ENCODE measurements at regions not wholly inside any gene's neighbourhood (a gene's known extent, or its start where the extent isn't known, plus 50 kb on each side); places are given as distances from the start of the nearest gene placed in this dataset.

DNA sequence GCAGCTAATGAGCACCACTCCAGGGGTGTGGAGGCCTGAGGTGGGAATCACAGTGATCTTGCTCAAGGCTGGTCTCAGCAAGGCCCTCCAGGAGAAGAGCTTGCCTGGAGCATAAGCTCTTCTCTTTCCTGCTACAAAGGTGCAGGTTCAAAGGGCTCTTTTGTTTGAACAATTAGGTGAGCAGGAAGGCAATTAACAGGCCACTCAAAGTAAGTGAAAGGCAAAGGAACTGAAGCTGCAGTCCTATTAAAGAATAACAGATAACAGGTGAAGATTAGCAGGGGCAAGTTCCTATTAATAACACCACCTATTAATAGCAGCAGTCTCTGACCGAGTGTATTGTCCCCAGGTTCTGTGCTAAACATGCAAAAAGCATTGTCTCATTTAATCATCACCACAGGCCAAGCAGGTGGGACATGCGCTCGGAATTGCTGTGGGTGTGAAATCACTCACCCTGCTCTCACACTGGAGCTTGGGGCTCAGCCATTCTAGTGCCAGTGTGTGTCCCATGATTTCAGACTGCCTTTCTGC is 113.8 kb downstream of the RHOU start (continued):
- TF ChIP-seq, protein P1, sequence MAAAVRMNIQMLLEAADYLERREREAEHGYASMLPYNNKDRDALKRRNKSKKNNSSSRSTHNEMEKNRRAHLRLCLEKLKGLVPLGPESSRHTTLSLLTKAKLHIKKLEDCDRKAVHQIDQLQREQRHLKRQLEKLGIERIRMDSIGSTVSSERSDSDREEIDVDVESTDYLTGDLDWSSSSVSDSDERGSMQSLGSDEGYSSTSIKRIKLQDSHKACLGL (CRISPR knock-in tag; IDR thresholded peaks at IDR 0.05): no peak
- TF ChIP-seq KMT2A (CRISPR knock-in tag; IDR thresholded peaks at IDR 0.05) (no peak), CBX1 (IDR thresholded peaks at IDR 0.05; ENCODE audit: low read depth) (no peak), MZF1 (CRISPR knock-in tag; IDR thresholded peaks at IDR 0.05; ENCODE audit: borderline replicate concordance) (no peak), RNF2 (conservative IDR thresholded peaks at IDR 0.05; ENCODE audit: low read depth) (no peak), ZNF296 (CRISPR knock-in tag; conservative IDR thresholded peaks at IDR 0.05) (no peak), ZNF468 (CRISPR knock-in tag; IDR thresholded peaks at IDR 0.05) (no peak), HOXA9 (CRISPR knock-in tag; IDR thresholded peaks at IDR 0.05; ENCODE audit: borderline replicate concordance) (no peak), MEF2D (CRISPR knock-in tag; IDR thresholded peaks at IDR 0.05) (peak; percentile 83), MEIS2 (CRISPR knock-in tag; IDR thresholded peaks at IDR 0.05) (0 out of 2 replicates have a peak, but pooled peaks have one; percentile 33), NR2F2 (IDR thresholded peaks at IDR 0.05; ENCODE audit: borderline replicate concordance, low read depth) (peak; percentile 53; the same call in 1 of the 2 replicates), FOXA3 (CRISPR knock-in tag; IDR thresholded peaks at IDR 0.05) (peak; percentile 9; the same call in 1 of the 2 replicates), NRL (CRISPR knock-in tag; IDR thresholded peaks at IDR 0.05; ENCODE audit: borderline replicate concordance) (no peak), ARID2 (CRISPR knock-in tag; IDR thresholded peaks at IDR 0.05; ENCODE audit: borderline replicate concordance) (no peak), ZNF317 (CRISPR knock-in tag; IDR thresholded peaks at IDR 0.05) (no peak), SATB2 (CRISPR knock-in tag; IDR thresholded peaks at IDR 0.05) (peak; percentile 98), ZNF564 (CRISPR knock-in tag; IDR thresholded peaks at IDR 0.05) (no peak), GABPB1 (CRISPR knock-in tag; IDR thresholded peaks at IDR 0.05) (no peak)
- TF ChIP-seq, protein P2, sequence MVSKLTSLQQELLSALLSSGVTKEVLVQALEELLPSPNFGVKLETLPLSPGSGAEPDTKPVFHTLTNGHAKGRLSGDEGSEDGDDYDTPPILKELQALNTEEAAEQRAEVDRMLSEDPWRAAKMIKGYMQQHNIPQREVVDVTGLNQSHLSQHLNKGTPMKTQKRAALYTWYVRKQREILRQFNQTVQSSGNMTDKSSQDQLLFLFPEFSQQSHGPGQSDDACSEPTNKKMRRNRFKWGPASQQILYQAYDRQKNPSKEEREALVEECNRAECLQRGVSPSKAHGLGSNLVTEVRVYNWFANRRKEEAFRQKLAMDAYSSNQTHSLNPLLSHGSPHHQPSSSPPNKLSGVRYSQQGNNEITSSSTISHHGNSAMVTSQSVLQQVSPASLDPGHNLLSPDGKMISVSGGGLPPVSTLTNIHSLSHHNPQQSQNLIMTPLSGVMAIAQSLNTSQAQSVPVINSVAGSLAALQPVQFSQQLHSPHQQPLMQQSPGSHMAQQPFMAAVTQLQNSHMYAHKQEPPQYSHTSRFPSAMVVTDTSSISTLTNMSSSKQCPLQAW (CRISPR knock-in tag; IDR thresholded peaks at IDR 0.05): peak; percentile 39; the same call in 1 of the 2 replicates
- TF ChIP-seq, protein P3, sequence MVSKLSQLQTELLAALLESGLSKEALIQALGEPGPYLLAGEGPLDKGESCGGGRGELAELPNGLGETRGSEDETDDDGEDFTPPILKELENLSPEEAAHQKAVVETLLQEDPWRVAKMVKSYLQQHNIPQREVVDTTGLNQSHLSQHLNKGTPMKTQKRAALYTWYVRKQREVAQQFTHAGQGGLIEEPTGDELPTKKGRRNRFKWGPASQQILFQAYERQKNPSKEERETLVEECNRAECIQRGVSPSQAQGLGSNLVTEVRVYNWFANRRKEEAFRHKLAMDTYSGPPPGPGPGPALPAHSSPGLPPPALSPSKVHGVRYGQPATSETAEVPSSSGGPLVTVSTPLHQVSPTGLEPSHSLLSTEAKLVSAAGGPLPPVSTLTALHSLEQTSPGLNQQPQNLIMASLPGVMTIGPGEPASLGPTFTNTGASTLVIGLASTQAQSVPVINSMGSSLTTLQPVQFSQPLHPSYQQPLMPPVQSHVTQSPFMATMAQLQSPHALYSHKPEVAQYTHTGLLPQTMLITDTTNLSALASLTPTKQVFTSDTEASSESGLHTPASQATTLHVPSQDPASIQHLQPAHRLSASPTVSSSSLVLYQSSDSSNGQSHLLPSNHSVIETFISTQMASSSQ (IDR thresholded peaks at IDR 0.05; ENCODE audit: low read depth): no peak
- TF ChIP-seq, protein P3 (CRISPR knock-in tag; IDR thresholded peaks at IDR 0.05; ENCODE audit: borderline replicate concordance): no peak
- TF ChIP-seq, protein P4, sequence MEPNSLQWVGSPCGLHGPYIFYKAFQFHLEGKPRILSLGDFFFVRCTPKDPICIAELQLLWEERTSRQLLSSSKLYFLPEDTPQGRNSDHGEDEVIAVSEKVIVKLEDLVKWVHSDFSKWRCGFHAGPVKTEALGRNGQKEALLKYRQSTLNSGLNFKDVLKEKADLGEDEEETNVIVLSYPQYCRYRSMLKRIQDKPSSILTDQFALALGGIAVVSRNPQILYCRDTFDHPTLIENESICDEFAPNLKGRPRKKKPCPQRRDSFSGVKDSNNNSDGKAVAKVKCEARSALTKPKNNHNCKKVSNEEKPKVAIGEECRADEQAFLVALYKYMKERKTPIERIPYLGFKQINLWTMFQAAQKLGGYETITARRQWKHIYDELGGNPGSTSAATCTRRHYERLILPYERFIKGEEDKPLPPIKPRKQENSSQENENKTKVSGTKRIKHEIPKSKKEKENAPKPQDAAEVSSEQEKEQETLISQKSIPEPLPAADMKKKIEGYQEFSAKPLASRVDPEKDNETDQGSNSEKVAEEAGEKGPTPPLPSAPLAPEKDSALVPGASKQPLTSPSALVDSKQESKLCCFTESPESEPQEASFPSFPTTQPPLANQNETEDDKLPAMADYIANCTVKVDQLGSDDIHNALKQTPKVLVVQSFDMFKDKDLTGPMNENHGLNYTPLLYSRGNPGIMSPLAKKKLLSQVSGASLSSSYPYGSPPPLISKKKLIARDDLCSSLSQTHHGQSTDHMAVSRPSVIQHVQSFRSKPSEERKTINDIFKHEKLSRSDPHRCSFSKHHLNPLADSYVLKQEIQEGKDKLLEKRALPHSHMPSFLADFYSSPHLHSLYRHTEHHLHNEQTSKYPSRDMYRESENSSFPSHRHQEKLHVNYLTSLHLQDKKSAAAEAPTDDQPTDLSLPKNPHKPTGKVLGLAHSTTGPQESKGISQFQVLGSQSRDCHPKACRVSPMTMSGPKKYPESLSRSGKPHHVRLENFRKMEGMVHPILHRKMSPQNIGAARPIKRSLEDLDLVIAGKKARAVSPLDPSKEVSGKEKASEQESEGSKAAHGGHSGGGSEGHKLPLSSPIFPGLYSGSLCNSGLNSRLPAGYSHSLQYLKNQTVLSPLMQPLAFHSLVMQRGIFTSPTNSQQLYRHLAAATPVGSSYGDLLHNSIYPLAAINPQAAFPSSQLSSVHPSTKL (CRISPR knock-in tag; IDR thresholded peaks at IDR 0.05): 0 out of 2 replicates have a peak, but pooled peaks have one; percentile 56

Measured in HepG2 (cell line).